Activated CD4-positive, alpha-beta T cell treated with anti-CD3 and anti-CD28 coated beads, Interleukin-2, amount 10 ng/mL, durations not matched to agents 24 days and 14 days (primary cell): ENCODE measurements at regions not wholly inside any gene's neighbourhood (a gene's known extent, or its start where the extent isn't known, plus 50 kb on each side); places are given as distances from the start of the nearest gene placed in this dataset.

Experiments
- DNase-seq: peaks from one replicate; pipeline ENCODE4 v3.0.0; 2022
- H3K27ac Mint-ChIP-seq: one replicate; pipeline ENCODE4 v1.8.0; 2022; ENCODE audit warnings: mild to moderate bottlenecking, mixed read lengths
- H3K27me3 Mint-ChIP-seq: one replicate; pipeline ENCODE4 v1.8.0; 2022; ENCODE audit warnings: mixed read lengths
- H3K36me3 Mint-ChIP-seq: one replicate; pipeline ENCODE4 v1.8.0; 2022; ENCODE audit warnings: low read depth, mild to moderate bottlenecking, mixed read lengths
- H3K4me1 Mint-ChIP-seq: one replicate; pipeline ENCODE4 v1.8.0; 2021; ENCODE audit warnings: mixed read lengths
- H3K4me3 Mint-ChIP-seq: one replicate; pipeline ENCODE4 v1.8.0; 2022; ENCODE audit warnings: mild to moderate bottlenecking, moderate library complexity, mixed read lengths
- H3K9me3 Mint-ChIP-seq: one replicate; pipeline ENCODE4 v1.8.0; 2021; ENCODE audit warnings: mixed read lengths
- intact Hi-C: fragments of 100-400 bp; cut with micrococcal nuclease; formaldehyde crosslinking; loops from one replicate; pipeline ENCODE4 v1.15.1; 2023

DNA sequence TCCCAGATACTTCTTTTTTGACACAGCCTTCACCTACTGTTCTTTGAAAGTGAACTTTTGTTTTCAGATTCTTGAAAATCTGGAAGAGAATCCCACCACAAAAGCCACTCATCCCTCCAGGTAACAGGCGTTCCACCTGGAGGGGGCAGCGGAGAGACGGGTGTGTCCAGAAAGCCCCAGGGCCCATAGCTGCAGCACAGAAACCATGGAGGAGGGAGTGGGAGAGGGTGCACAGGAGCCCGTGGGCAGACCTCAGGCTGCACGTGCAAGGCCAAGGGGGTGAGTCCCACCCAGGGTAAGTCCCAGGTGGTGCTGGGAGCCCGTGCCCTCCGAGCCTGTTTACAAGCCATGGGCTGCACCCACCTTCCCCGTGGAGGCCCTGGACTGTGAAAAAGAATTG lies 86.5 kb downstream of the PSMG1 start:
- peaks cover 3% of the 10 kb centered on the region for H3K27me3 Mint-ChIP-seq
- no peaks in the 10 kb centered on the region for H3K9me3 Mint-ChIP-seq
- H3K4me3 Mint-ChIP-seq, result no peak overlapping the region
- intact Hi-C loops, result no loop called here
- DNase-seq, result no peak
- no peak overlapping the region for H3K27ac Mint-ChIP-seq
- peaks cover 9% of the 10 kb centered on the region for H3K4me1 Mint-ChIP-seq
- no peaks in the 10 kb centered on the region for H3K36me3 Mint-ChIP-seq

GRCh38 chr21:39095681-39096080 lies 87.6 kb downstream of the PSMG1 start:
- Mint-ChIP-seq H3K4me3 (no peak overlapping the region), H3K36me3 (no peaks in the 10 kb centered on the region), H3K27ac (no peak overlapping the region), H3K9me3 (no peaks in the 10 kb centered on the region), H3K4me1 (peaks cover 9% of the 10 kb centered on the region), H3K27me3 (peaks cover 2% of the 10 kb centered on the region)
- no peak for DNase-seq
- intact Hi-C loops, result no loop called here

DNA sequence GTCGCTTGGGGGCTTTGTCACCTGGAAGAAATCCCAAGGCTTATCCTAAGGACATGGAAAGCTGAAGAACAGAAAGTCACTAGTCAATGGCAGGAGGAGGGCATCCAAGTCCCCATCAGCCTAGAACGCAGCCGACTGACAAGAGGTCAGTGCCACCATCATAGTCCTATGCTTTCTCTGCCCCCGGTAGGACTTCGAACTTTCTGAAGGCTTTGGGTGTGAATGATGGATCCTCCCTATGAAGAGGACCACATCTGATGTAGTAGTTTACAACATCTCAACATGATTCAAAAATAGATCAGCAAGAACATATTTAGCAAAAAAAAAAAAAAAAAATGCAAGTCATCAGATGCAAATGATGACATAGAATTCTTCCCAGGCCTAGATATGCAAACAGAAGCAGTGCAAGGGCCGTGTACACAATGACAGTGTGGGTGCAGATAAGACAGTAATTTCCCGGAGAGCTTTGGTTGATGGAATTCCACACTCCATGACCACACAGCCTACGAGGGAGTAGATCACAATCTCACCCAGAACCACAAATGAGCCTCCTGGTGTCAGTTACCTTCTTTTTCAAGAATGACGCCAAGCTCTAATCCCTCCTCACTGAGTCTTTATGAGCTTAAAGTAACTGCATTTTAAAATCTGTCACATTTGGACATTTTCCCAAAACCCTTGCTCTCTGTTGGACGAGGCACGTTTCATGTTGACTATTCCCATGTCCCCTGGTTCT lies 88.2 kb downstream of the PSMG1 start:
- no peaks in the 10 kb centered on the region for H3K9me3 Mint-ChIP-seq
- H3K36me3 Mint-ChIP-seq, result no peaks in the 10 kb centered on the region
- DNase-seq, result no peak
- no peaks in the 10 kb centered on the region for H3K27me3 Mint-ChIP-seq
- no peak overlapping the region for H3K27ac Mint-ChIP-seq
- H3K4me3 Mint-ChIP-seq, result no peak overlapping the region
- intact Hi-C loops, result no loop called here
- H3K4me1 Mint-ChIP-seq, result peaks cover 9% of the 10 kb centered on the region

GRCh38 chr21:39094087-39094780 lies 89.0 kb downstream of the PSMG1 start:
- H3K36me3 Mint-ChIP-seq, result no peaks in the 10 kb centered on the region
- H3K27me3 Mint-ChIP-seq, result no peaks in the 10 kb centered on the region
- intact Hi-C loops, result no loop called here
- no peaks in the 10 kb centered on the region for H3K9me3 Mint-ChIP-seq
- H3K27ac Mint-ChIP-seq, result no peak overlapping the region
- H3K4me1 Mint-ChIP-seq, result peaks cover 9% of the 10 kb centered on the region
- no peak overlapping the region for H3K4me3 Mint-ChIP-seq
- no peak for DNase-seq

DNA sequence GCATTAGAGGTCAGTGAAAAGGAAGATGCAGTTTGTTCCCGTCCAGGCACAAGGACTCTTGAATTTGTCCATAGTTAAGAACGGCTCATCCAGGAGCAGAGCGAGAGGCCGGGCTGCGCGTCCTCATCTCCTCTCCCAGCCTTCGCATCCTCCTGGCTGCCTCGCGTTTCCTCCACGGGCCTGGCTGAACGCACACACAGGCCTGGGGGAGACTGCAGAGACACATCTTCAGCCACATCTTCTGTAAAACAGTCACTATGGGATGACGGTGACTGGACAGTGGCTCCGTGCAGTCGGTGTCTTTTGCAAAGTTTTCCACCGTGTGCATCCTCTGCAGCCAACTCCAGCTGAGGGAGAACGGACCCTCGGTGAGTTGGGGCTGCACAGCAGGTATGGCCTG lies 89.7 kb downstream of the PSMG1 start:
- no peak for DNase-seq
- Mint-ChIP-seq H3K4me1 (peaks cover 12% of the 10 kb centered on the region), H3K36me3 (no peaks in the 10 kb centered on the region), H3K27me3 (no peaks in the 10 kb centered on the region), H3K27ac (no peak overlapping the region), H3K9me3 (no peaks in the 10 kb centered on the region), H3K4me3 (no peak overlapping the region)
- intact Hi-C loops, result no loop called here

- intact Hi-C loops, result no loop called here
- DNase-seq, result no peak
- Mint-ChIP-seq H3K9me3 (no peaks in the 10 kb centered on the region), H3K4me3 (no peak overlapping the region), H3K36me3 (no peaks in the 10 kb centered on the region), H3K4me1 (peaks cover 2% of the 10 kb centered on the region), H3K27me3 (no peaks in the 10 kb centered on the region), H3K27ac (no peak overlapping the region)
Observed at GRCh38 chr21:39088831-39089380, 94.3 kb downstream of the PSMG1 start.

DNA sequence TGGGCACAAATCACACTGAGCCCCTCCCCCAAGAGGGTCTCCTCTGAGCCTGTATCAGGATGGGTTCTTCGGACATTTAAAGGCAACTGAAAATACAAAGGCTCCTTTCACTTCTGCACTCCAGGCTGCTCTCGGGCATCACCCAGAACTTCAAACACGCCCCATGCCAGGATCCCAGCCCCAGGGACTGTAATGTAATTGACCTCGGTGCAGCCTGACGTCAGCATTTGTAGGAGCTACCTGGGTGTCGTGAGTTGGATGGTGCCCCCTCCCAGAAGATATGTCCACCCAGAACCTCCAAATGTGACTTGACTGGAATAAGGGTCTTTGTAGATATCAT lies 95.2 kb downstream of the PSMG1 start:
- no peak for DNase-seq
- Mint-ChIP-seq H3K4me3 (no peak overlapping the region), H3K27me3 (no peaks in the 10 kb centered on the region), H3K4me1 (peaks cover 2% of the 10 kb centered on the region), H3K36me3 (no peaks in the 10 kb centered on the region), H3K9me3 (no peaks in the 10 kb centered on the region), H3K27ac (no peak overlapping the region)
- intact Hi-C loops, result no loop called here

DNA sequence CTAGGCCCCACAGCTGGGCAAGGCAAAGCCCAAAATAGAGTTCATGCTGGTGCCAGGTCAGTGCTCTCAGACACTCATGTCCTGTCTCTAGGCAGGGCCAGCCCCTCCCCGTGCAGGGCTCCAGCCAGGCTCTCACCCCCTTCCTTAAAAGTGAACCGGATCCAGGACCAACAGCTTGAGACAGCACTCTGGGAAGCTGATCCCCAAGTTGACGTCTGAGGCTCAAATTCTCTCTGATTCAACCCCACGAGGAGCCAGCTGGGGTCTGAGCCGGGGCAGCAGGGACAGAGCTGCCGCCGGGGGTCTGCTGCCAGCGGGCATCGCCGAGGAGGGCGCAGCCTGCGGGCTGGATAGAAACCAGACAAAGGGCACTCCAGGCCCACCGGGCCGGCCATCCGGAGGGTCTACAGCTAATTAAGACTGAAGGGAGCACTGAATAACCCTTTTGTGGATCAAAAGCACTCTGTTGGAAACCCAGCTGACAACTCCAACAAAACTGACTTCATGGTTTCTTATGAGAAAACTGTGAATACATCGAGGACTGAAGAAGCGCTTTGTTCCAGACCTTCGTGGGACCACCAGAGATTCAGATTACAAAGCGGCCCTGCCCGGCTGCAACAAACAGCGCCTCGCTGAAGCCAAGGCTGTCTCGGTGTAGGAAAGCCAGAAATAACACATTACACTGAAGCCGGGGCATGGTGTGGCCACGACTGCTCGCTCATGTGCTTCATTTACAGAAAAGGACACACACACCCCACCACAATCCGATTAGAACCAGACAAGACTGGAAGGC lies 95.8 kb downstream of the PSMG1 start:
- Mint-ChIP-seq H3K4me1 (peaks cover 2% of the 10 kb centered on the region), H3K27me3 (no peaks in the 10 kb centered on the region), H3K4me3 (no peak overlapping the region), H3K27ac (no peak overlapping the region), H3K9me3 (no peaks in the 10 kb centered on the region), H3K36me3 (no peaks in the 10 kb centered on the region)
- intact Hi-C loops, result no loop called here
- DNase-seq, result no peak

GRCh38 chr21:39086547-39086946 lies 96.7 kb downstream of the PSMG1 start:
- intact Hi-C loops, result no loop called here
- no peaks in the 10 kb centered on the region for H3K27me3 Mint-ChIP-seq
- H3K27ac Mint-ChIP-seq, result no peak overlapping the region
- H3K4me3 Mint-ChIP-seq, result no peak overlapping the region
- no peaks in the 10 kb centered on the region for H3K9me3 Mint-ChIP-seq
- H3K36me3 Mint-ChIP-seq, result no peaks in the 10 kb centered on the region
- no peak for DNase-seq
- H3K4me1 Mint-ChIP-seq, result peaks cover 2% of the 10 kb centered on the region

- DNase-seq, result no peak
- Mint-ChIP-seq H3K27me3 (peaks cover 4% of the 10 kb centered on the region), H3K36me3 (no peaks in the 10 kb centered on the region), H3K9me3 (no peaks in the 10 kb centered on the region), H3K4me3 (no peak overlapping the region), H3K4me1 (peaks cover 2% of the 10 kb centered on the region), H3K27ac (no peak overlapping the region)
- intact Hi-C loops, result no loop called here
Observed at GRCh38 chr21:39085843-39086405, 97.3 kb downstream of the PSMG1 start.

- H3K27me3 Mint-ChIP-seq, result peaks cover 4% of the 10 kb centered on the region
- no peak overlapping the region for H3K27ac Mint-ChIP-seq
- H3K4me1 Mint-ChIP-seq, result peaks cover 2% of the 10 kb centered on the region
- no peaks in the 10 kb centered on the region for H3K9me3 Mint-ChIP-seq
- DNase-seq, result no peak
- no peaks in the 10 kb centered on the region for H3K36me3 Mint-ChIP-seq
- intact Hi-C loops, result no loop called here
- H3K4me3 Mint-ChIP-seq, result no peak overlapping the region
Observed at GRCh38 chr21:39084979-39085729, 98.1 kb downstream of the PSMG1 start.

- Mint-ChIP-seq H3K36me3 (no peaks in the 10 kb centered on the region), H3K4me3 (no peak overlapping the region), H3K4me1 (peaks cover 2% of the 10 kb centered on the region), H3K27ac (no peak overlapping the region), H3K27me3 (peaks cover 4% of the 10 kb centered on the region), H3K9me3 (no peaks in the 10 kb centered on the region)
- no peak for DNase-seq
- intact Hi-C loops, result no loop called here
Observed at GRCh38 chr21:39084073-39084472, 99.2 kb downstream of the PSMG1 start.

DNA sequence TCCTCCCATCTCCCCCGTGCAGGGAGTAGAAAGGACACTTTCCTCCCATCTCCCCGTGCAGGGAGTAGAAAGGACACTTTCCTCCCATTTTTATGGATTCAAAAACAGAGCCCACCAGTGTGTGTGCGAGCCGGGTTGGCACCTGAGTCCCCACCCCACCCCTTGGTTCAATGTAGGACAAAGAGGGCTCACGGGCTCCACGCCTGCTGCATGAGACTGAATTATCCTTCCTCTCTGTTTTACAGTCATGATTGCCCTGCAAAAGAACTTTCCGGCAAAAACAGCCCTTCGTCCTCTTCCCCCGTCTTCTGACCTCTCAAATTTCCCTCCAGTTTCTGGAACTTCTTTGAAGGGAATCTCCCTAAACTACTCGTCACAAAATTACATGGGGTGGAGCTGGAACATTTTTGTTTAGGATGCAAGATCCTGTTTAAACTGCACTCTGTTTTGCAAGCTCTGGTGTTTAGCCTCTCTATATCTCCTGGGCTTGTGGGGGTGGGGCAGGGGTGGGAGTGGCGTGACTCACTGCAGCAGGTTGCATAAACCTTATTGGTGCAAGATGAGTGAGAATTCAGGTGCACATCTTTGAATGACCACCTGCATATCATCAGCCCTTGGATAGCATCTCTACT lies 99.8 kb downstream of the PSMG1 start:
- Mint-ChIP-seq H3K9me3 (no peaks in the 10 kb centered on the region), H3K36me3 (no peaks in the 10 kb centered on the region), H3K27ac (no peak overlapping the region), H3K4me3 (no peak overlapping the region), H3K4me1 (no peaks in the 10 kb centered on the region), H3K27me3 (peaks cover 5% of the 10 kb centered on the region)
- no peak for DNase-seq
- intact Hi-C loops, result no loop called here
